Pons (tissue), 1 donor: ENCODE measurements at regions not wholly inside any gene's neighbourhood (a gene's known extent, or its start where the extent isn't known, plus 50 kb on each side); places are given as distances from the start of the nearest gene placed in this dataset.
"Not testable (repeated sequence)": the region's sequence is repeated elsewhere in the genome, so short reads cannot be mapped to it uniquely, and the experiment has no call there.

Experiments used
- DNase-seq: peaks from one replicate; pipeline ENCODE4 v3.0.0-alpha.2; 2016; ENCODE audit warnings: low spot score

- DNase-seq = not testable (repeated sequence)
Observed at GRCh38 chr1:120465900-120466299, 51.1 kb downstream of the NBPF8 start.

- peak; percentile 1 for DNase-seq
Observed at GRCh38 chr1:120477663-120478062, 62.8 kb downstream of the NBPF8 start.

- DNase-seq = not testable (repeated sequence)
Observed at GRCh38 chr1:120478400-120478799, 63.6 kb downstream of the NBPF8 start.

GRCh38 chr1:120487542-120487941 lies 72.7 kb downstream of the NBPF8 start:
- DNase-seq = not testable (repeated sequence)

- DNase-seq = not testable (repeated sequence)
Observed at GRCh38 chr1:120489217-120489616, 74.4 kb downstream of the NBPF8 start.

DNA sequence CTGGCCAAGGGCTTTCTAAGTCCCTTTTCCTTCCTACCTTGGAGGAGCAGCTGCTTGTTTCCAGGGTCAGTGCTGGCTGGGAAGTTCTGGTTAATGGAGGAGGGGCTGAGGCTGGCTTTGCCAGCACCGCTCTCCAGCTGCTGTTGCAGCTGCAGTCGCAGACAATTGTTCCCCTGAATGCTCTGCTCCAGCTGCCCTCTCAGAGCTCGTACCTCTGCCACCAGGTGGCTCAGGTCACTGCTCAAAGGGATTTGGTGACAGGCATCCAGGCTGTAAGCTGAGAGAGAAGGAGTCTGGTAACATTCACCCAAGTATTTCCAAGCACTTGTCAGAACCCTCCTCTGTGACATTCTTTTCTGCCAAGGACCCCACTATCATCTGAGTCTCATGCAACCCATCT lies 82.3 kb downstream of the NBPF8 start:
- not testable (repeated sequence) for DNase-seq

DNA sequence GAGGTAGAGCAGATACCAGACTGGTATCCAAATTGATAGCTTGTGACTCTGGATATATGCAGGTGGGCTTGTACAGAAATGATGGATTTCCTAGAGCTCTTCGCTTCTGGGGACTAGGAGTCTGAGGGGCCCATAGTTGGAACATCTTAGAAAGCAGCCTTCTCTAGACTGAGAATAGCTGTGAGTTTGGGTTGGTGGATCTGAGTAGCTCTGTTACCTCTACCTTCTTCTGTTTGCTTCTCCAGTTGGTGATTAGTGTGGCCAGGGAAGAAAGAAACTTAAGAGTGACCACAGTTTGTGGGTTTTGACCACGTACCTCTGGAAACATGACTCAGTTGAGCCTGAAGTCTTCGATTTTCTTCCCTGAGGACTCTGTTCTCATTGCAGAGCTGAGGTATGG lies 88.4 kb downstream of the NBPF8 start:
- not testable (repeated sequence) for DNase-seq

GRCh38 chr1:120506352-120506751 lies 91.5 kb downstream of the NBPF8 start:
- DNase-seq = not testable (repeated sequence)

DNA sequence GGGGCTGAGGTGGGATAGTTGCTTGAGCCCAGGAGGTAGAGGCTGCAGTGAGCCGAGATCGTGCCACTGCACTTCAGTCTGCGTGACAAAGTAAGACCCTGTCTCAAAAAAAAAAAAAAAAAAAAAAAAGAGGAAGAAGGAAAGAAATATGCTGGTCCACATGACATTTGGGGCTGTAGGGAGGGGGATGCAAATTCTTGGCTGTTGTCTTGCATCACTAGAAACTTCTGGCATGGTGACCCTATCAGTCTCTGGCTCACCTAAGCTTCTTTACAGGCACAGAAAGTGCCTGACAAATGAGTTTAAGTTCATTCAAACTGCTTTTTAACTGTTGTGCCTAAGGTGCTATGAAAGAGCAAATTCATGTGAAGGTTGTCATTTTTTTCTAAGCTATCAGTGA lies 93.5 kb downstream of the NBPF8 start:
- DNase-seq = not testable (repeated sequence)

GRCh38 chr1:120509258-120509657 lies 94.4 kb downstream of the NBPF8 start:
- DNase-seq = not testable (repeated sequence)

DNA sequence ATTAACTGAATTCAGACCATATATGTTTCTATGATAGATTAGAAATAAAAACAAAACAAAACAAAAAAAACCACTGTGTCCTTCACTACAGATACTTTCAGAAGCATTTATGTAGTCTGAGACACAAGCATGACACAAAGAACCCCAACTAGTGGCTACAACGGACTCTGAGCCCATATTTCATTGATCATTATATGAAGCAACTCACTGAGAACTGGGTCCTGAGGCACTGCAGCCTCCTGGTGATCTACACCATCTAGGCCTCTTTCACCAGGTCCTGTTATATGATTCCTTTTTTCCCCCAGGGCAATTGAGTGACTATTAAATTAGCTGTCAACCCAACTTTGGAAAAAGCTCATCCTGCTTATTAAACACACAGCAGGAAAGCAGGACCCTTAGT lies 98.3 kb downstream of the NBPF8 start:
- not testable (repeated sequence) for DNase-seq

GRCh38 chr1:120513531-120513930 lies 98.7 kb downstream of the NBPF8 start:
- DNase-seq = not testable (repeated sequence)

GRCh38 chr1:120519196-120519595 lies 104.4 kb downstream of the NBPF8 start:
- not testable (repeated sequence) for DNase-seq

DNA sequence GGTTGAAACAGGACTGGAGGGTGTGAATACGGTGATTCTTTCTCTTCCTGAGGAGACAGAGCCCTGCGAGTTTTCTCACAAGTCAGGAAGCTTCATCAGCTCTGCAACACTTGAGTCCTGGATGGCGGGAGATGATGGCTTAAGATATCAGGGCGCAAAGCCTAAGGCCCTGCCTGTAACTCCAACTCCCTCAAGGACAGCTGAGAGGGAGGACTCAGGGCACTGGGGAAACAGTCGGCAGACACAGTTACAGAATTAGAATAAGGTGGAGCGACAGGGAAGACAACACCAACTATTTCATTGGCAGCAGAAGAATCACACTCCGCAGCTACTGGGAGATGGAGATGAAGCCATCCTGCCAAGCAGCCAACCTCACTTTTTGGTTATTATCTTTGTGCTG lies 109.6 kb downstream of the NBPF8 start:
- DNase-seq = not testable (repeated sequence)

GRCh38 chr1:120525386-120525785 lies 110.6 kb downstream of the NBPF8 start:
- DNase-seq = not testable (repeated sequence)

GRCh38 chr1:120529475-120530089 lies 114.7 kb downstream of the NBPF8 start:
- DNase-seq = not testable (repeated sequence)

- DNase-seq = not testable (repeated sequence)
Observed at GRCh38 chr1:120531455-120531854, 116.6 kb downstream of the NBPF8 start.

DNA sequence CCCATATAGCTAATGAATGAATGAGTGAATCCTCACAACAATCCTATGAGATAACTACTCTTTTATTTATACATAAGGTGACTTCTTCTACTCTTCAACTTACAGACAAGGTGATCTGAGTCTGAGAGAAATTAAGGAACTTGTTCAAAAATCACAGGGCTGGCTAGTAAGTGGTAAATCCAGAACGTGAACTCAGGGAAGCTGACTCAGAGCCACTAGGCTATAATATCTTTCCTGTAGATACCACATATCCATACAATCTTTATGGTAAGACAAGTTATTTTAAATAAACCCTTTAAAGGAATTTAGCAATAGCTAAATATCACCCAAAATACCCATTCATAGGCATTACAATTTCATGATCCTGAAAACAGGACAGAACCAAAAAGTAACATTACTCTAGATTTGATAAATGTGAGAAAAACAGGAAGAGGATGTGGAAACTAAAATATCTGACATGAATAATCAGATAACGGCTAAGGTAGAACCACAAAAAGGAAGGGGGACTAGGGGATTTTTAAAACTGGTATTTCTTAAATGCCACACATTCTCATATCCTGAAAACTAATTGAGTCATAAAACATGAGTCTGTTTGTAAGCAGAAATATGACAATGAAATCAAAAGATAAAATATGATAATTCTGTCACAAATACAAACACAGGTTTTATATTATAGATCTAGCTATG lies 119.7 kb downstream of the NBPF8 start:
- not testable (repeated sequence) for DNase-seq

GRCh38 chr1:120535052-120535451 lies 120.2 kb downstream of the NBPF8 start:
- DNase-seq = not testable (repeated sequence)

DNA sequence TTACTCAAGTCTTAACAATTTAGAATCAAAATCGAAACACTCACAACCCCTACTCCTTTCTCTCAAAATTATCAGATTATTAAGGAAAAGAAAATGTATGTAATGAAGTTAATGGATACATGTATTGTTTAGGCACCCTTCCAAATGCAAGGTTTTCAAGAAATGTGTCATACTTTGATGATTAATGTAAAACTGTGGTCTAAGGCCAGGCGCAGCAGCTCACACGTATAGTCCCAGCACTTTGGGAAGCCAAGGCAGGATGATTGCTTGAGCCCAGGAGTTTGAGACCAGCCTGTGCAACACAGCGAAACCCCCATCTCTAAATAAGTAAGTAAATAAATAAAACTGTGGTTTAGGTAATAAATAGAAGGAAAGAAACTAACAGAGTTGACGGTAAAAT lies 126.6 kb downstream of the NBPF8 start:
- not testable (repeated sequence) for DNase-seq

GRCh38 chr1:120542365-120542764 lies 127.5 kb downstream of the NBPF8 start:
- DNase-seq = not testable (repeated sequence)

DNA sequence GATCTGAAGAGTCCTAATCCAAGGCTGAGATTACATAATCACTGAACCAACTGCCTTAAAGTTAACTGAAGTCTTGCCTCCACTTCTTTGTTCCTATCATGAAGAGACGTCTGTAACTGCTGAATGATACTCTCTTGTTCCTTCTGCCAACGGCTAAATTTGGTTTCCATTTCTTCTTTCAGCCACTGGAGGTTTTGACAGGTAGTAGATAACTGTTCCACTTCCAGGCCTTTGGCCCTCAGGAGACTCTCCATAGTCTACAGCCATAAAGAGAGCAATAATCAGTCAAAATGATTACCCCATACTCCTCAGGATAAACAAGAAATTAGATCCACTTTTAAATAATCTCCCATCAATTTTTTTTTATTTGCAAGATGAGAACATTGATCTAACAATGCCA lies 128.1 kb downstream of the NBPF8 start:
- not testable (repeated sequence) for DNase-seq

- DNase-seq = not testable (repeated sequence)
Observed at GRCh38 chr1:120544434-120544833, 129.6 kb downstream of the NBPF8 start.
